ENCODE measurements at regions not wholly inside any gene's neighbourhood (a gene's known extent, or its start where the extent isn't known, plus 50 kb on each side); places are given as distances from the start of the nearest gene placed in this dataset.

GRCh38 chr10:84805149-84805548 lies 476.8 kb downstream of the CCSER2 start:
- TF ChIP-seq CTCF (IDR thresholded peaks at IDR 0.05) (no peak), POLR2A (IDR thresholded peaks at IDR 0.05) (no peak)
